ENCODE measurements at regions not wholly inside any gene's neighbourhood (a gene's known extent, or its start where the extent isn't known, plus 50 kb on each side); places are given as distances from the start of the nearest gene placed in this dataset.

- CTCF ChIA-PET = no interaction called here
- no peaks in the 10 kb centered on the region for H3K9me3 Mint-ChIP-seq (ENCODE audit: low read depth)
- no peak for ATAC-seq
- H3K27me3 Mint-ChIP-seq = peaks cover 44% of the 10 kb centered on the region
- no peak overlapping the region for H3K27ac Mint-ChIP-seq
- H3K36me3 Mint-ChIP-seq = no peaks in the 10 kb centered on the region
- no peak overlapping the region for H3K4me3 Mint-ChIP-seq
- DNase-seq = no peak
- no peaks in the 10 kb centered on the region for H3K4me1 Mint-ChIP-seq
Measured at GRCh38 chr7:26526265-26526587, 234.6 kb downstream of the SNX10 start.

- H3K9me3 Mint-ChIP-seq (ENCODE audit: low read depth) = no peaks in the 10 kb centered on the region
- H3K4me1 Mint-ChIP-seq = no peaks in the 10 kb centered on the region
- H3K36me3 Mint-ChIP-seq = no peaks in the 10 kb centered on the region
- CTCF ChIA-PET = interaction anchor here (0.8 kb wide), 1 partner anchor 11 kb away, joined by 3 read pairs; no protein-coding TSS in a partner anchor
- DNase-seq (no peak), ATAC-seq (no peak)
- H3K4me3 Mint-ChIP-seq = no peak overlapping the region
- peaks cover 69% of the 10 kb centered on the region for H3K27me3 Mint-ChIP-seq
- no peak overlapping the region for H3K27ac Mint-ChIP-seq
Measured at GRCh38 chr7:26531926-26532325, 240.3 kb downstream of the SNX10 start.

GRCh38 chr7:26532471-26532870 is 240.8 kb downstream of the SNX10 start:
- Mint-ChIP-seq H3K36me3 (no peaks in the 10 kb centered on the region), H3K27ac (no peak overlapping the region), H3K27me3 (peaks cover 72% of the 10 kb centered on the region), H3K4me3 (no peak overlapping the region), H3K9me3 (ENCODE audit: low read depth) (no peaks in the 10 kb centered on the region), H3K4me1 (no peaks in the 10 kb centered on the region)
- ATAC-seq (no peak), DNase-seq (no peak)
- CTCF ChIA-PET = interaction anchor here (0.8 kb wide), 1 partner anchor 11 kb away, joined by 3 read pairs; no protein-coding TSS in a partner anchor

- DNase-seq (no peak), ATAC-seq (no peak)
- Mint-ChIP-seq H3K27me3 (peaks cover 76% of the 10 kb centered on the region), H3K27ac (no peak overlapping the region), H3K4me1 (no peaks in the 10 kb centered on the region), H3K9me3 (ENCODE audit: low read depth) (no peaks in the 10 kb centered on the region), H3K36me3 (no peaks in the 10 kb centered on the region), H3K4me3 (no peak overlapping the region)
- CTCF ChIA-PET = no interaction called here
Measured at GRCh38 chr7:26533217-26533616, 241.6 kb downstream of the SNX10 start.

- CTCF ChIA-PET = interaction anchor here (1.0 kb wide), 1 partner anchor 11 kb away, joined by 3 read pairs; no protein-coding TSS in a partner anchor
- no peaks in the 10 kb centered on the region for H3K36me3 Mint-ChIP-seq
- no peaks in the 10 kb centered on the region for H3K9me3 Mint-ChIP-seq (ENCODE audit: low read depth)
- no peak overlapping the region for H3K27ac Mint-ChIP-seq
- no peak overlapping the region for H3K4me3 Mint-ChIP-seq
- H3K27me3 Mint-ChIP-seq = peaks cover 81% of the 10 kb centered on the region
- ATAC-seq = no peak
- DNase-seq = no peak
- no peaks in the 10 kb centered on the region for H3K4me1 Mint-ChIP-seq
Measured at GRCh38 chr7:26534649-26535482, 243.2 kb downstream of the SNX10 start.

GRCh38 chr7:26535483-26536007 is 243.9 kb downstream of the SNX10 start:
- CTCF ChIA-PET = interaction anchor here (1.0 kb wide), 1 partner anchor 11 kb away, joined by 3 read pairs; no protein-coding TSS in a partner anchor
- ATAC-seq = no peak
- Mint-ChIP-seq H3K4me1 (no peaks in the 10 kb centered on the region), H3K27me3 (peaks cover 84% of the 10 kb centered on the region), H3K4me3 (no peak overlapping the region), H3K9me3 (ENCODE audit: low read depth) (no peaks in the 10 kb centered on the region), H3K36me3 (no peaks in the 10 kb centered on the region), H3K27ac (no peak overlapping the region)
- DNase-seq = no peak

GRCh38 chr7:26538216-26538615 is 246.6 kb downstream of the SNX10 start:
- CTCF ChIA-PET = no interaction called here
- no peak overlapping the region for H3K27ac Mint-ChIP-seq
- H3K36me3 Mint-ChIP-seq = no peaks in the 10 kb centered on the region
- H3K4me3 Mint-ChIP-seq = no peak overlapping the region
- no peaks in the 10 kb centered on the region for H3K9me3 Mint-ChIP-seq (ENCODE audit: low read depth)
- H3K27me3 Mint-ChIP-seq = peaks cover 71% of the 10 kb centered on the region
- no peaks in the 10 kb centered on the region for H3K4me1 Mint-ChIP-seq
- DNase-seq (no peak), ATAC-seq (no peak)

- Mint-ChIP-seq H3K27me3 (peaks cover 71% of the 10 kb centered on the region), H3K4me1 (no peaks in the 10 kb centered on the region), H3K36me3 (no peaks in the 10 kb centered on the region), H3K27ac (no peak overlapping the region), H3K9me3 (ENCODE audit: low read depth) (no peaks in the 10 kb centered on the region), H3K4me3 (no peak overlapping the region)
- DNase-seq (no peak), ATAC-seq (no peak)
- CTCF ChIA-PET = no interaction called here
Measured at GRCh38 chr7:26538689-26539088, 247.0 kb downstream of the SNX10 start.

- ATAC-seq = no peak
- Mint-ChIP-seq H3K36me3 (no peaks in the 10 kb centered on the region), H3K4me3 (no peak overlapping the region), H3K9me3 (ENCODE audit: low read depth) (no peaks in the 10 kb centered on the region), H3K4me1 (no peaks in the 10 kb centered on the region), H3K27ac (no peak overlapping the region), H3K27me3 (peaks cover 40% of the 10 kb centered on the region)
- CTCF ChIA-PET = interaction anchor here (0.8 kb wide), 1 partner anchor 11 kb away, joined by 3 read pairs; no protein-coding TSS in a partner anchor
- DNase-seq = no peak
Measured at GRCh38 chr7:26543340-26543739, 251.7 kb downstream of the SNX10 start.

GRCh38 chr7:26543951-26544350 is 252.3 kb downstream of the SNX10 start:
- CTCF ChIA-PET = no interaction called here
- H3K36me3 Mint-ChIP-seq = no peaks in the 10 kb centered on the region
- no peaks in the 10 kb centered on the region for H3K9me3 Mint-ChIP-seq (ENCODE audit: low read depth)
- DNase-seq (no peak), ATAC-seq (no peak)
- no peaks in the 10 kb centered on the region for H3K4me1 Mint-ChIP-seq
- H3K27me3 Mint-ChIP-seq = peaks cover 38% of the 10 kb centered on the region
- no peak overlapping the region for H3K4me3 Mint-ChIP-seq
- H3K27ac Mint-ChIP-seq = no peak overlapping the region

GRCh38 chr7:26546508-26547053 is 254.9 kb downstream of the SNX10 start:
- ATAC-seq (no peak), DNase-seq (no peak)
- H3K9me3 Mint-ChIP-seq (ENCODE audit: low read depth) = no peaks in the 10 kb centered on the region
- CTCF ChIA-PET = no interaction called here
- H3K27ac Mint-ChIP-seq = no peak overlapping the region
- peaks cover 23% of the 10 kb centered on the region for H3K27me3 Mint-ChIP-seq
- H3K4me3 Mint-ChIP-seq = no peak overlapping the region
- no peaks in the 10 kb centered on the region for H3K36me3 Mint-ChIP-seq
- H3K4me1 Mint-ChIP-seq = no peaks in the 10 kb centered on the region

- Mint-ChIP-seq H3K36me3 (no peaks in the 10 kb centered on the region), H3K9me3 (ENCODE audit: low read depth) (no peaks in the 10 kb centered on the region), H3K4me1 (no peaks in the 10 kb centered on the region), H3K4me3 (no peak overlapping the region), H3K27me3 (peaks cover 23% of the 10 kb centered on the region), H3K27ac (no peak overlapping the region)
- DNase-seq = no peak
- no peak for ATAC-seq
- CTCF ChIA-PET = no interaction called here
Measured at GRCh38 chr7:26547156-26547555, 255.5 kb downstream of the SNX10 start.

GRCh38 chr7:26549281-26549944 is 257.8 kb downstream of the SNX10 start:
- CTCF ChIA-PET = no interaction called here
- Mint-ChIP-seq H3K9me3 (ENCODE audit: low read depth) (no peaks in the 10 kb centered on the region), H3K4me1 (no peaks in the 10 kb centered on the region), H3K27me3 (peaks cover 36% of the 10 kb centered on the region), H3K4me3 (no peak overlapping the region), H3K36me3 (no peaks in the 10 kb centered on the region), H3K27ac (no peak overlapping the region)
- ATAC-seq (no peak), DNase-seq (no peak)

- Mint-ChIP-seq H3K27ac (no peak overlapping the region), H3K9me3 (ENCODE audit: low read depth) (no peaks in the 10 kb centered on the region), H3K4me3 (no peak overlapping the region), H3K27me3 (peaks cover 34% of the 10 kb centered on the region), H3K4me1 (no peaks in the 10 kb centered on the region), H3K36me3 (no peaks in the 10 kb centered on the region)
- DNase-seq (no peak), ATAC-seq (no peak)
- CTCF ChIA-PET = no interaction called here
Measured at GRCh38 chr7:26550492-26550891, 258.8 kb downstream of the SNX10 start.

All from activated CD8-positive, alpha-beta memory T cell treated with anti-CD3 and anti-CD28 coated beads, Interleukin-2, amount 10 ng/mL, durations not matched to agents 7 days and 5 days (primary cell).